NCI-H345 treated with DMSO at 0.1 percent for 48 hours (cell line): ENCODE measurements at regions not wholly inside any gene's neighbourhood (a gene's known extent, or its start where the extent isn't known, plus 50 kb on each side); places are given as distances from the start of the nearest gene placed in this dataset.

ENCODE experiments used
- DNase-seq: peaks from one replicate; lab custom pipeline; 2025; ENCODE audit not compliant: unreplicated experiment; lab: John Stamatoyannopoulos, UW

DNA sequence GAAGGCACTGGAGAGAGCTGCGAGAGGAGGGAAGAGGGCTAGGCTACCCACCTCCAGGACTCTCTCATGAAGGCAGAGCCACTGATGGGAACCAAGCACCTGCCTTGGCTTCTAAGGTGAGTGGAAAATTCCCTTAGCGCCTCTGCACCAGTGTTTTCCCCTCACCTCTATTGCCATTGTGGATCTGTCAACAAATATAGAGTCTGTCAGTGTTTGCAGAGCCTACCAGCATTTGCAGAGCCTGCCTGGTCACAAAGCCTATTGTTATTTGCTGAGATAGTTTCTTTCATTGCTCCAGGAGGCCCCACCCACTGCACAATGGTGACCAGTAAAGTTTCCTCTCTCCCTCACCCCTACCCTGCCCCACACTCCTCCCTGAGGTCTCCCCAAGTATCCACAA, 141.9 kb downstream of the MRPL14 start:
- no peak for DNase-seq

- DNase-seq, result no peak
Observed at GRCh38 chr6:43984442-43985321, 142.6 kb downstream of the MRPL14 start.

- DNase-seq, result peak; percentile 88
Observed at GRCh38 chr6:43983632-43984031, 143.6 kb downstream of the MRPL14 start.

- DNase-seq, result no peak
Observed at GRCh38 chr6:43983191-43983590, 144.1 kb downstream of the MRPL14 start.

DNA sequence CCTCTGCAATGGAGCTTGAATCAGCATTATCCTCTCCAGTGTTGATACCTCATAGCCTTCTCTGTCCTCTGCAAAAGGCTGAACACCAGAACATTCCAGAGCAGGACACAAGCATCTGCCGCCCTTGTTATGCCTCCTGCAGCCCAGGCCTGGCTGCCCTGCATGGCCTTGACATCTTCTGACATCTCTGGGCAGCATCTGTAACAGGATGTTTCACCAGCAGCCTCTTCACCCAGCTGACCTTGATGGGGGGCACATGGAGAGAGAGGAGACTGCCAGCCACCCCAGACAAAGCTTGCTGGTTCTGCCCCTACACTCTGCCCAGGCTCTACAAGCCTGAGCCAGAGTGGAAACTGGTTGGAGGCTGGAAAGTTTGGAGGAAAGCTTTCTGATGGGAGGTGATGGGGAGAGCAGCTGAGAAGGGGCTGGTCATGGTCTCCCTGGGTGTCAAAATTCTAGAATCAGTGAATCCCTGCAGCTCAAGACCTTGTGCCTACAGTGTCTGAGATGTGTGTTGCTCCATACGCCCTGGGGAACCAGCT, 145.1 kb downstream of the MRPL14 start:
- no peak for DNase-seq

- no peak for DNase-seq
Observed at GRCh38 chr6:43981363-43981990, 145.8 kb downstream of the MRPL14 start.

DNA sequence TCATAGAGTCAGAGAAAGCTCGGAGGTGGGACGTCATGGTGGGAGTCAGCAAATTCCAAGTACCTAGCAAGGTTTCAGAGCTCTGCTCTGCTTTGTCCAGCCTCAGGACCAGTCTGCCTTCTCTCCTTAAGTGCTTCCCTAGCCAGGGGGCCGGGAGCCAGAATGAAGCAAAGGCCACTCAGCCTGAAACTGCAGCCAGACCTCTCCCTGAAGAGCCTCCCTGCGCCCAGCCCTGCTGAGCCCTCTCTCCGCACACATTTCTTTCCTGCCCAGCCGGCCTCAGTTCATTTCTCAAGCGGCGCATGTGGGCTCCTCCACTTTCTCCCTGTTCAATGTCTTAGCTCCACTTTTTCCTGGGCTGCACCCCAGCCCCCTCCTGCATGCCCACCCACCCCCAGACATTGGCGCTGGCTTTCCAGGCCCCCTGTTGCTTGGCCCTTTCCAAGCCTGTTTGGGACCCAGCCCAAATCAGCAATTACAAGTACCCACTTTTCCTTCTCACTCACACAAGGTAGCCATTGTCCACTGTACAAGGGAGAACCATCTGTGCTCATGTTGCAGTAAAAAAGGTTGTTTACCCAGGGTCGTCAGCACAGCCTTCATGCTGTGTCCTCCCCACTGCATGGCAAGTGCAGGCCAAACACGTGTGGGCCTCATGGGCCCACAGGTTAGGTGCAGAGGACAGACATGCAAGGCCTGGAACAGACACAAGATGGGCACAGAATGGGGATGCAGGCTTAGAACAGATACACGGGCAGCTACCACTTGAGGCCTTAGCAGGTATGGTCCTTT, 147.1 kb downstream of the MRPL14 start:
- DNase-seq, result no peak

DNA sequence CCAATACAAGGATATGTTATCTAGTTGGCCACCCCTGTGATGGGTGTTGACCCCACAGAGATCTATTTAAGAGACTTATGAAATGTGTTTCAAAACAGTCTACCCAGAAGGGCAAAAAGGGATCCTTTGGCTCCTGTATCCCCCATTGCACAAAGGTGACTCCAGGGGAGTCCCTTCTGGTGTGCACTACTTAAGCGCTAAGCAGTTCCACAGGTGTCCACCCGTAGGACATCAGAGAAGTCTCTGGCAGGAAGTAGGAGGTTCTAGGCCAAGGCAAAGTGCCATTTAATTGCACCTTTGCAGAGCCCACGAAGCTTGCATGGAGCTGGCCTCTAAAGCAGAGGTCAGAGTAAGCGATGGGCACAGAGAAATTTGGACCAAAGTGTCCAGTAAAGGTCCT, 147.7 kb downstream of the MRPL14 start:
- DNase-seq, result no peak

DNA sequence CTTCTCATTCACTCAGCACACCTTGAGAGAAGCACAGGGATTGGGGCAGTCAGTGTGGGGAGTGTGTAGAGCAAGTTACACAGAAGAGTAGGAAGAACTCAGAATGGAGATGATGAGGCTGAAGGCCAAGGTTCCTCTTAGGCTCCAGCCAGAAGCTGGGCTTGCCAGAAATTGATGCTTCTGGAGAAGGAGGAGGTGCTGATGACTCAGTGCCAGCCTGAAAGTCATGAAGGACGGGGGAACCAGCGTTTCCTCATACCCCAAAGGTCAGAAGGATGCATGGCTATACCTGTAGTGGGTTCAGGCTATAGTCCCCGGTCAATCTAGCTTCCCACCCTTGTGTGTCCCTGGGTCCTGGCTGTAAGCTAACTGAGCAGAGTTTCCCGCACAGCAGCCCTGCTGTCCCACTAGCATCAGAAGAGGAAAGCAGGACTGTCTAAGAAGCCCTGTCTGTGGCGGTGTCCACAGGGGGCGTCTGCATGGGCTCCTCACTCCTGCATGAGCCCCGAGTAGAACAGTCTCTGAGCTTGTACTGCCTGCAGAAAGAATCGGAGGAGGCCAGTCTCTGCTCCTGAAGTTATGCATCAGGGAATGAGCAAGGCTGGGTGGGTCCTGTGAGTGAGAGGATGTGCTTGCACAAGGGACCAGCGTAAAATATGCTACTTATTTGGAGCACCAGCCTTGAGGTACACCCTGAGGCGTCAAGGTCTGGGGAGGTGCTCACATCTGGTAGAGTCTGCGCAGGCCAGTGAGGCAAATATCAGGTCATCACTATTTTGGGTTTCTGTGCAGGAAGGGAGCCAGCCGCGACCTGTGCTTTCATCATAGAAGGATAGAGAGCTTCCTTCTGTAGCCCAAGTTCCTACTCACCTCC, 148.5 kb downstream of the MRPL14 start:
- no peak for DNase-seq

GRCh38 chr6:43977404-43978111, 149.7 kb downstream of the MRPL14 start:
- no peak for DNase-seq

GRCh38 chr6:43976706-43977403, 150.4 kb downstream of the MRPL14 start:
- DNase-seq, result no peak

DNA sequence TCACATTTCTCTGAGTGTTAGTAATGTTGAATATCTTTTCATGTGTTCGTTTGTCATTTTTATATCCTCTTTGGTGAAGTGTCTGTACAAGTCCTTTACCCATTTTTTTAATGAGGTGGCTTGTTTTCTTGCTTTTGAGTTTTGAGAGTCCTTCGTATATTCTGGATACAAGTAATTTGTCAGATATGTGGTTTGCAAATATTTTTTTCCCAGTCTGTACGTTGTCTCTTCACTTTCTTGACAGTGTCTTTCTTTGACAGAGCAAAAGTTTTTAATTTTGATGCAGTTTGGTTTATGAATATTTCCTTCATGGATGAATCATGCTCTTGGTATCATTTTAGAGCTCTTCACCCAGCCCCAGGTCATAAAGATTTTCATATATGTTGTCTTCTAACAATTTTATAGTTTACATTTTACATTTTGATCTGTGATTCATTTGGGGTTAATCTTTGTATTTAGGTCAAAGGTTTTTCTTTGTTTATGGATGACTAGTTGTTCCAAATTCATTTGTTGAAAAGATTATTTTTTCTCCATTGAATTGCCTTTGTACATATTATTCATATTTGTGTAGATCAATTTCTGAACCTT, 152.5 kb downstream of the MRPL14 start:
- DNase-seq, result no peak

DNA sequence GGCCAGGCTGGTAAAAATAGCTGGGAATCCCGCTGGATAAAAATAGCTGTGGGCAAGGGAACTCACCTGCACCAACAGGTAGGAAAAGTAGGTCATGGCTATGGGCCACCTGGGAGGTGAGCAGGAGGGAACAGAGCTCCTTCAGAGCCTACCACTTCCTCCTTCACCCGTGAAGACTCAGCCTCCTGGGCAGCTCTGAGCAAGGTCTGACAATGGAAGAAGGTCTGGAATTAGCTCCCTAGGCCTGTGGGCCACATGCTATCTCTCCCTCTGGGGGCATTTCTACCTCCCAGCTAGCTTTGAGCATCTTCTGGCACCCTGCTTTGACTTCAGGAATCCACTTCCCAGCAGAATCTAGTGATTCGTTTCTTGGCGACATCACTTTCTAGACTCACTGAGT, 153.9 kb downstream of the MRPL14 start:
- DNase-seq, result no peak

- DNase-seq, result no peak
Observed at GRCh38 chr6:43972913-43973300, 154.3 kb downstream of the MRPL14 start.

DNA sequence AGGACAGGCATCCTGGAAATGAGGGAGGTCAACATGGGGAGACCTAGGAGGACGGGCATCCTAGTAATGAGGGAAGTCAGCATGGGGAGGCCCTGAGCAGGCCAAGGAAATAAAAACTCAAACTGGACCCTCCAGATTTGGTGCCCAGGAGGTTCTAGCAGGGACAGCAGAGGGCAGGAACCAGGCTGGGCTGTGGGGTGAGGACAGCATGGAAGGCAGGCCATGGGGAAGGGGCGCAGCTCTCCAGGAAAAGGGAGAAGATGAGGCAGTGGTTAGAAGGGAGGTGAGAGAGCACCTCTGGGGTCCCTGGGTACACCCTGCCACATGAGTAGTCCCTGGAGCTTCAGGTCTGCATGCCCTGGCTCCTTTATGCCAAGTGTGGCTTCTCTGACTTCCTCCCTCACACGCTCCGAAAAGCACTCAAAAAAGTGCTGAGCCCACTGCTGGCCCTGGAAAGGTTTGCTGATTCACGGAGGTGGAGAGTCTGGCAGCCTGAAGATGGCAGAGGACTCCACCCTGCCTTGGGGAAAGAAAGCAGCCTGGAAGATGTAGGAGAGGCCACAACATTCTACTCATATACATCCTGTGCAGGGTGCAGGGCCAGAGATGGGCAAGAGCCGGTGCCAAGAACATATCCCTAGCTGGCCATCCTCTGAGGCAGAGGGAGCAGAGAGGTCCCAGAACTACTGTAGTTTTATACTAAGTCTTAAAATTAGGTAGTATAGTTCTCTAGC, 154.9 kb downstream of the MRPL14 start:
- no peak for DNase-seq

DNA sequence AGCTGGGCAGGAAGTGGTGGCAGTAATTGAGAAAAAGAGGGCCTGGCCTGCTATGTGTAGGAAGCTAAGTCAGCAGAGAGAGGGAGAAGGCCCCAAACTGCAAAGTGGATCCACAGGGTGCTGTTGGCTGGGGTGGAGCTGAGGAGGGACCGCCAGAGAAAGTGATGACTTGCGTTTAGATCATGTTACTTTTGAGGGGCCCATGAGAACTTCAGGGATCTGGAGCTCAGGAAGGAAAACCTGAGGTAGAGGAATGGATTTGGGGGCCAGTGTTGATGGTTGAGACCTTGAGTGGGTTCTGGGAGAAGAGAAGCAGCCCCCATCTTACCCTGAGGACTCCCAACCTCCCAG, 155.5 kb downstream of the MRPL14 start:
- DNase-seq, result no peak

DNA sequence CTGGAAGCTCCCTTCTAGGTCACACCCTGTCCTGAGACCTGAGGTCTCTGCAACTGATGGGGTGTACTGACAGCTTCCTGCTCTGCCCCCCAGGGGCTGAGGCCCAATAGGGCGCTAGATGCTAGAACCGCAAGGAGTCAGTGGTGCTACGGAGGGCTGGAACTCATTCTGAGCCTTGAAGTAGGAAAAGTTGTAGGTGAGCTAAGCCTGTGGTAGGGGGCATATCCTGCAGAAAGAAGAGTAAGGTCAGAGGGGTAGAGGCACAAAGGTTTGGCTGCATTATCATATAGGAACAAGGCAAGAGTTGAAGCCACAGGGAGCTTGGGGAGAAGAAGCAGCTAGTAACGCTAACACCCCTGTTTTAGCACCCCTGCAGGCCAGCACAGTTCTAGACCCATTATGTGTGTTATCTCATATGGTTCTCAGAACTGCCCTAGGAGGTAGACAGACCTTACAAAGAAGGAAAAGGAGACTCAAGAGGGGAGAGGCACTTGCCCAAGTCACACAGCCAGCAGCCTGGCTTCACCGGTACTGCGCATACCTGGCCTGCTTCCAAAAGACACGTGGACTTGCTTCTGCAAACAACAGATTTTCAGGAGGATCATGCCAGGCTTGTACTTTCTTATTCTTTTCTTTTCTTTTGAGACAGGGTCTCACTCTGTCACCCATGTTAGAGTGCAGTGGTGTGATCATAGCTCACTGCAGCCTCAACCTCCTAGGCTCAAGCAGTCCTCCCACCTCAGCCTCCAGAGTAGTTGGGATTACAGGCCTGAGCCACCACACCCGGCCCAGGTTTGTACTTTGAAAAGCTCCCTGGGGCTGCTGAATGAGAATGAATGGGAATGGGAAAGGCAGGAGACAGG, 156.1 kb downstream of the MRPL14 start:
- DNase-seq, result no peak
